ENCODE measurements at regions not wholly inside any gene's neighbourhood (a gene's known extent, or its start where the extent isn't known, plus 50 kb on each side); places are given as distances from the start of the nearest gene placed in this dataset.

- DNase-seq = no peak
Measured at GRCh38 chrX:126395909-126396308, 156.7 kb downstream of the DCAF12L1 start.

- DNase-seq = no peak
Measured at GRCh38 chrX:126394681-126395080, 157.9 kb downstream of the DCAF12L1 start.

GRCh38 chrX:126393284-126393683 is 159.3 kb downstream of the DCAF12L1 start:
- DNase-seq = no peak

GRCh38 chrX:126376465-126376864 is 176.1 kb downstream of the DCAF12L1 start:
- DNase-seq = no peak

GRCh38 chrX:126342859-126343258 is 176.8 kb upstream of the DCAF12L2 start:
- DNase-seq = no peak

GRCh38 chrX:126339928-126340327 is 173.8 kb upstream of the DCAF12L2 start:
- DNase-seq = no peak

GRCh38 chrX:126338916-126339315 is 172.8 kb upstream of the DCAF12L2 start:
- DNase-seq = peak; percentile 1

GRCh38 chrX:126300401-126300800 is 134.3 kb upstream of the DCAF12L2 start:
- no peak for DNase-seq

GRCh38 chrX:126272795-126273497 is 106.9 kb upstream of the DCAF12L2 start:
- no peak for DNase-seq

GRCh38 chrX:126265116-126265515 is 99.0 kb upstream of the DCAF12L2 start:
- DNase-seq = no peak

GRCh38 chrX:126238220-126238619 is 72.1 kb upstream of the DCAF12L2 start:
- no peak for DNase-seq

- no peak for DNase-seq
Measured at GRCh38 chrX:126237524-126237923, 71.4 kb upstream of the DCAF12L2 start.

Data from fibroblast of skin of right biceps (primary cell).